Left renal pelvis (tissue), 4 donors: ENCODE measurements at regions not wholly inside any gene's neighbourhood (a gene's known extent, or its start where the extent isn't known, plus 50 kb on each side); places are given as distances from the start of the nearest gene placed in this dataset.

ENCODE experiments used
- DNase-seq, 4 donors: peaks; one replicate each; pipeline ENCODE4 v3.0.0-alpha.2; 2013; ENCODE audit warnings: low read depth in 4 of 4, low spot score in 3 of 4

- no peak for DNase-seq
Observed at GRCh38 chr3:144067059-144067458, 95.4 kb downstream of the DIPK2A start.

GRCh38 chr3:144073698-144074097 is 102.1 kb downstream of the DIPK2A start:
- DNase-seq = no peak

GRCh38 chr3:144079634-144080033 is 108.0 kb downstream of the DIPK2A start:
- DNase-seq = no peak

GRCh38 chr3:144084929-144085328 is 113.3 kb downstream of the DIPK2A start:
- no peak for DNase-seq

DNA sequence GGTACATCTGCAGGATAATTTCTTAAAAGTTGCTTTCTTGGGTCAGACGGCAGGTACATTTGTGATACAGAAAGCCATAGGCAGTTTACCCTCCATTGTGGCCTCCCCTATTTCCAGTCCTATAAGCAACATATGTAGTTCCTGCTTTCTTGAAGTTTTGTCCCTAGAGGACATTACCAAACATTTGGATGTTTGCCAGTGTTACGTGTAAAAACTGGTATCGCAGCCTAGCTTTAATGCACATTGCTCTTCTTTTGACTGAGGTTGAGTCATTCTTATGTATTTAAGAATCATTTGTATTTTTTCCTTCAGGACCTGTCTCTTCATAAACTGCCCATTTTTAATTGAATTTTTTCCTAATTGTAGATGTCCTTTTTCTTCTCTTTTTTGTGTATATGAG is 114.3 kb downstream of the DIPK2A start:
- DNase-seq = no peak

- no peak for DNase-seq
Observed at GRCh38 chr3:144096016-144096415, 124.4 kb downstream of the DIPK2A start.

DNA sequence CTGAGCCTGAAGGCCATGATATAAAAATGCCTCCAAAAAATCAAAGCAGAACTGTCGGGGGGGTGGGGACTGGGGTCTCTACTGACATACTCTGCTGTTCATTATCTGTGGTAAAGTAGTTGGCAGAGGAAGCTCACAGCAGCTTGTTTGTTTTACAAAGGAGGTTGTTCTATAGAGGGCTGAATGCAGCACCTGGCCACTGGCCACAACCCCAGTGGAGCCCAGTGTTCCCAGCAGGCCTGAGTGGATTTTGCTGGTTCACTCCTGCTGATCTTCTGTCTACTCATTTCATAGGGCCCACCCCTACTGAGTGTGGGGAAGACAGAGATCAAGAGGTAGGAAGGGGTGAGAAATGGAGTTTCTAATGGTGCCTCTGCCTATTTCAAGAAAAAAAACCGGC is 125.5 kb downstream of the DIPK2A start:
- no peak for DNase-seq

- no peak for DNase-seq
Observed at GRCh38 chr3:144098691-144099090, 127.1 kb downstream of the DIPK2A start.

DNA sequence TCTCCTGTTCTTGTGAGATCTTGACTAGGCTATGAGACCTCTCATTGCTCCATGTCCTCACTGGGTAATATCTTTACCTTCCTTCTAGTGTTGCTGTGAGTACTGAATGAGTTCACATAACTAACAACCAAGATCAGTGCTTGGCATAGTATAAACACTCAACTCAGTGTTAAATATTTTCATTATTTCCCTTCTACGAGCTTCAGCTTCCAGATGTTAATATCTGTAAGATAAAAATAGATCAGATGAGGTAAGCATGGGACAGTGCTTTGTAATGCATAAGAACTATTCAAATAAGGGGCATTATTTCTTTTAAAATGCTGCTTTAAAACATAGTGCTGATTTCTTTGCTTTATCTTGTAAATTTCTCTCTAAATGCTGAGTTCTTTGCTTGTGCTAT is 130.8 kb downstream of the DIPK2A start:
- DNase-seq = no peak

DNA sequence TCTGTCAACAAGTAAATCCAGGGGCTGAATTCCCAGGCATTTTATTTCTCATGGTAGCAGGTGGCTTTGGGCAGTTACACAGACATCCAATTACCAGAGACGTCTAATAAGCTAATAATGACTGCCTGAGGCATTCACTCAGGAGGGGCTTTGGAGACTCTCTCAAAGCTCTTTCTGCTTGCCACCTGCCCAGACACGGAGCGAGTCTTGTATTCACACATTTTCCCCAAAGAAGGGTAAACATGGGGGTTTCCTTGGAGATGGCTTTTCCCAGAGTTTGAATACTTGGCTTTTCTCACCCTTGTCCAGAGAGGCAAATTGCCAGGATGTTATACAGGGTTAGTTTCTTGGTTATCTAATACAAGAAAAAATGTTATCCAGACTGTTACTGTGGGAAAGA is 132.6 kb downstream of the DIPK2A start:
- no peak for DNase-seq

DNA sequence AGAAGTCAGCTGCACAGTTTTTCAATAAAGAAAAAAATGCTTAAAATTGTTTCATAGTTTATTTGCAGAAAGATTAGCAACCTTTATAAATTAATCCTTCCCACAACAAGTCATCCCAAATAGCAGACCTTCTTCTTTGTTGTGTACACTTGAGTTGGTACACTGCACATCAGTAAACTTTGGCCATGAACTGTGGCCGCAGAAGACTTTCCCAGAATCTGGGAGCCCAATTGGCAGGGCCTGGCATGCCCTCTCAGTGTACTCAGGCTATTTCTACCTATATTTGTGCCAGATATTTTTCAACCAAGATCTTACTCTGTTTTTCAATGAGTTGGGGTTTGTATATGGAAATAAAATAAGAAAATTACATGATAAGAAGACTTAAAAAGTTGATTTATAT is 133.1 kb downstream of the DIPK2A start:
- DNase-seq = no peak

GRCh38 chr3:144105542-144105941 is 133.9 kb downstream of the DIPK2A start:
- DNase-seq = peak in 2 of 4 donors; percentile 27 to 29

- DNase-seq = no peak
Observed at GRCh38 chr3:144106970-144107369, 135.3 kb downstream of the DIPK2A start.

DNA sequence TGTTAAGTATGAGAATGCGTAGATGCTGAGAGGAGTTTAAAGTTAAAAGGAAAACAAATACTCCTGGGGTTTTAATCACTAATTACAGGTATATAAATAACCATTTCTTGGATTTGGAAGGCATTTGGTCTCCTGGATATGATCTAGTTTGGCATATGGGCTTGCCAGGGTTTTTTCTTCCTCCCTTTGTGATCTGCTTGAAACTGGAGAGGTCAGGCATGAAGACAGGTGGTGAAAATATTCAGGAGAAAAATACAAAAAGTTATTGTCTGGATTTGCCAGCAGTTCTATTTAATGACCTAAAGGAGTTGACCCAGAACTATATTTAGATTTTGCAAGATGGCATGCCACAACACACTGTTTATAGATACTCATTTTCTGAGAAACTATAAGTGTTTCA is 136.3 kb downstream of the DIPK2A start:
- no peak for DNase-seq

- DNase-seq = no peak
Observed at GRCh38 chr3:144109944-144110343, 138.3 kb downstream of the DIPK2A start.

GRCh38 chr3:144112036-144112435 is 140.4 kb downstream of the DIPK2A start:
- DNase-seq = no peak

- DNase-seq = no peak
Observed at GRCh38 chr3:144112437-144112836, 140.8 kb downstream of the DIPK2A start.

DNA sequence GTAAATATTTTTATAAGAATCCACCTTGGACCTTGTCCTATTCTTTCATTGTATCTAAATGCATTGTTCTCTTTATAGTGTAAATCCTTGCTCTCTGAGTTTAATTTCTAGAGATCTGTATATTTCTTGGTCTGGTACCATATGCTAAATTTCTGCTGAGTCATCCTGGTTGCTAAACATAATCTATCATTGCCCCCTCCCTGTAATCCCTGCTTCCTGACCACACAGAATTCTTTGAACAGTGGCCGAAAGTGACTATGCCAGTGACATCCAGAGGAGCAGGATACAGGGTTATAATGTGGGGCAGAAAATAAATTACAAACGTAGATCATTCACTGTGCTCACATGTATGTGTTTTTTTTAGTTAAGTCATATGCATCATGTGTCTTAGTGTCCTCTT is 143.1 kb downstream of the DIPK2A start:
- DNase-seq = no peak

DNA sequence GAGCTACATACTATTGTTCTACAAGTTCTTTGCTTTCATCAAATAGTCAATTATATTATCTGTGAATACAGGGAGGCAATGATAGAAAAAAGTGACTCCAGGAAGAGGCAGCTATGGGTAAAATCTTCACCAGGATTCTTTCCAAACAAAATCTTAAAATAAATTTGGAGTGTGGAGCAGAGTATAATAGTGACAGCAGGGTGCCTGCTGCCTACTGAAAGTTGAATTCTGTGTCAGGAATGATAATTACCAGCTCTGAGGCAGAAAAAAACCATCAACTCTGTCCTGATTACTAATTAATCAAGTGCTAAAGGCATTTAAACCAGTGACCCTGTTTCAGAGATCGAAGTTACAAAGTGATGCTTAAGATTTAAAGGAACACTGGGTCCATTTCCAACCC is 148.0 kb downstream of the DIPK2A start:
- DNase-seq = no peak

GRCh38 chr3:144121661-144122060 is 150.0 kb downstream of the DIPK2A start:
- DNase-seq = no peak

DNA sequence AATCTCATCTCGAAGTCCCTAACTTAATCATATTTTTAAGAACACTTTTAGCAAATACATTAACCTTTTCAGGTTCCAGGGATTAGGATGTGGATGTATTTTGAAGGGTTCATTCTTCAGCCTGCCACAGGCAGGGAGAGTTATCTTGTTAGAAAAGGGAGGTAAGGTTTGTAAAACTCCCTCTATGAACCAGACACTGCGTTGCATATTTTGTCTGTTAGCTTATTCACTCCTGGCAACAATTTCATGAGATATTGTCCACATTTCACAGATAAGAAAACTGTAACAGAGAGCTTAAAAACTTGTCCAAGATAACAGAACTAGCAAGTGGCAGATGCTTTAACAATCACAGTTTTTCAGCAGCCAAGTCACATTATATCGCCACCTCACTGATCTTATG is 155.4 kb downstream of the DIPK2A start:
- no peak for DNase-seq

DNA sequence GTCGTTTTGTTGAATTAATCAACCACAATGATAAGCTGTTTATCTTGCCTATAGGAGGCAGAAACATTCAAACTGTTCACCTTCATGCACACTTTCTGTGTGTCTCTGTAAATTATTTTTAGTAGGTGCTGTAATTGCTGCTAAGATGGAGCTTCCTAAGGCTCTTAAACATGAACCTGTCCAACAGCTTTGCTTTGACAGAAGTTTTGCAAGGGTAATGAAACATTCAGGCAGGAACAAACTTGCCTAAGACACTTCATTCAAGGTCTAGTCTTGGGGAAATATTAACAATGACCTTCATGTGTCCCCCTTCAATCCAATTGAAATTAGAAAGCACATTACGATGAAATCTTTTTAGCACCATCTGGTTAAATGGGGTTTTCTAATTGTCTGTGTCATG is 156.1 kb downstream of the DIPK2A start:
- no peak for DNase-seq

DNA sequence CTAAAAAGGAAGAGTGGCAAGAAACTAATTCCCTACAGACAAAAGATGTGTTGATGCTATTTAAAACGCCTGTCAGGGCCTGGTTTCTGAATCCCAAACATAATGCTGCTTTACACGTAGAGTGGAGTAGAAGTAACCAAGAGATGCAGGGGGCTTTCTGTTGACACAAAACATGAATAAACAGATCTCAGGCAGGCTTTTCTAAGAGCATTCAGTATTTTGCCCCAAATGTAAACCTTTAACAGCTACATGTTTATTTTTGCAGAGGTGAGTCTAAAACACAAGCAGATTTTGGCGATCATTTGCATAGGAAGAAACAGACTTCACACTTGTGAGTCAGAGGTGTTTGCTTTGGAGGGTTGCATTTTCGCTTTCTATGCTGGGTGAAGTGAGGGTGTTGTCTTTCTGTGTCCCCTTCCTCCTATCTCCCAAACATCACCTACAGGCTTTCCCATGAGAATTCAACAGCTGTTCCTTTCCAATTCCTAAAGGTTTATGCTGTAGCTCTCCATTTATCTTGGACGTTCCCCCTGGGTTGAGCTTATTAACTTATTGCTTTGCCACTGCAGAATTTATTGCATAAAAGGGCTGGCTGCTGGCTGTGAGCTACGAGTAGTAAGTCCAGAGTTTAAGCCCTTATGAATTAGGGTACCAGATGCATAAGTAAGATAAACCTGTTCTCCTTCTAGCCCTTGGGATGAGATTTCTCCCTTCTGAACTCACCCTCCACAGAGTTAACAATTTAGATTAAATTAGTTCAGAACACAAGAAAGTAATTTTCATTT is 156.7 kb downstream of the DIPK2A start:
- no peak for DNase-seq
